LHCN-M2 (cell line): ENCODE measurements at regions not wholly inside any gene's neighbourhood (a gene's known extent, or its start where the extent isn't known, plus 50 kb on each side); places are given as distances from the start of the nearest gene placed in this dataset.

Experiments
- DNase-seq: peaks from one replicate; pipeline ENCODE4 v3.0.0-alpha.2; 2012; ENCODE audit warnings: low read depth

GRCh38 chr7:155202106-155202871 is 95.4 kb upstream of the INSIG1 start:
- no peak for DNase-seq

DNA sequence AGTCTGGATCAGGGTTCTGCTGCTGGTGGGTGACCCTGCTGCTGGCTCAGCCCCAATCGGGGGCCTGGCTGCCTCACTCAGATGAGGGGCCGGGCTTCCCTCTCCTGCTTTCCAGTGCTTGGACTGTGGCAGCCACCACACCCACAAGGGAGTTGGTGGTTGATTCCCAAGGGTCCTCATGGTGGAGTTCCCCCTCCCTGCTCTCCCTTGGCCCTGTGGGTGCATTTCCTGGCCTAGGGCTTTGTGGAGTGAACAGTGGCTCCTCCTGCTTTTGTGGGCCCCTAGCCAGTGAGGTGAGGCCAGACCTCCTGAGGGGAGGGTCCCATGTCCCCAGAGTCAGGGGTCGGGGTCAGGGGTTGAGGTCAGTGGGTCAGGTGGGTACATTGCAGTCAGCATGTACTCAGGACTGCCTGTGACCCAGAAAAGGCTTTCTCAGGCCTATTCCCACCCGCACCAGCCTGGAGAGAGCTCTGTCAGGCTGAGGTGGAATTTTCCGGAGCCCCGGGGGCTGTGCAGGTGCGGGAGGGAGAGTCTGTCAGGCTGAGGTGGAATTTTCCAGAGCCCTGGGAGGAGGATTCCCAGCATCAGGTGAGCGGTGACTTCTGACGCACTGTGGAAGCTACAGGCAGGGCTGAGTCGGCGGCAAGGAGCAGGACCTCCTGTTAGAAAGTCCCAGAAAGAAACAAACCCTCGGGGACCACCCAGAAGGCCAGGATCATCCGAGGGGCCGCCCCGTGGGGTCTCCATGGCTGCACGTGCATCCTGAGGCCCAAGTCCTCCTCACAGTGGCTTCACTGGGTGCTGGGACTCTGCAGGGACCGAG is 94.4 kb upstream of the INSIG1 start:
- DNase-seq: no peak

GRCh38 chr7:155203882-155204691 is 93.6 kb upstream of the INSIG1 start:
- no peak for DNase-seq

DNA sequence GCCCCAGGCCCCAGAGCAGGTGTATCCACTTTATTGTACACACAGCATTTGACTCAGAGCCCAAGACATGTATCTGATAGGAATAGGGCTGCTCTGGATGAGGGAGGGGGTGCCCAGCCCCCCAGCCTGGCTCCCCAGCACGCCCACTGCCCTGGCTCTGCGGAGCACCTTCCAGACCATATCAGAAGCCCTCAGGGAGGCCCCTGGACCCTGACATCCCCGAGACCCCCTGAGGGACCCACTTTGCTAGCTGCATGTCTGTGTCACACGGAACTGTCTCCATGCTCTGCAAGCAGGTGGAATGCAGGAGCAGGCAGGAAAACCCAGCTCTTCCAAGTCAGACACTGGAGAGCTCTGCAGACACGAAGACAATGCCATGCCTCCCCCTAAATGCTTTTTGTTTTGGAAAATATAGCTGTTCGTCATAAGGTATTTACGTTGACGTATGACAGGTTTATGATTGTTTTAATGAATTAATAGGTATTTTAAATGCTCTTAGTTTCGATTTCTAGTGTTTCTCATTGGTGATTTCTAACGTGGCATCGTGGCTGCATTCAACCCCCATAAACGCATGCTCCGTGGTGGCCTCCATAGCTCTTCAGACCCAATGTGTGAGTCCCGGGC is 92.8 kb upstream of the INSIG1 start:
- DNase-seq: no peak

- DNase-seq: peak; percentile 100
Measured at GRCh38 chr7:155205368-155206317, 92.0 kb upstream of the INSIG1 start.

- peak; percentile 78 for DNase-seq
Measured at GRCh38 chr7:155206318-155207020, 91.2 kb upstream of the INSIG1 start.

DNA sequence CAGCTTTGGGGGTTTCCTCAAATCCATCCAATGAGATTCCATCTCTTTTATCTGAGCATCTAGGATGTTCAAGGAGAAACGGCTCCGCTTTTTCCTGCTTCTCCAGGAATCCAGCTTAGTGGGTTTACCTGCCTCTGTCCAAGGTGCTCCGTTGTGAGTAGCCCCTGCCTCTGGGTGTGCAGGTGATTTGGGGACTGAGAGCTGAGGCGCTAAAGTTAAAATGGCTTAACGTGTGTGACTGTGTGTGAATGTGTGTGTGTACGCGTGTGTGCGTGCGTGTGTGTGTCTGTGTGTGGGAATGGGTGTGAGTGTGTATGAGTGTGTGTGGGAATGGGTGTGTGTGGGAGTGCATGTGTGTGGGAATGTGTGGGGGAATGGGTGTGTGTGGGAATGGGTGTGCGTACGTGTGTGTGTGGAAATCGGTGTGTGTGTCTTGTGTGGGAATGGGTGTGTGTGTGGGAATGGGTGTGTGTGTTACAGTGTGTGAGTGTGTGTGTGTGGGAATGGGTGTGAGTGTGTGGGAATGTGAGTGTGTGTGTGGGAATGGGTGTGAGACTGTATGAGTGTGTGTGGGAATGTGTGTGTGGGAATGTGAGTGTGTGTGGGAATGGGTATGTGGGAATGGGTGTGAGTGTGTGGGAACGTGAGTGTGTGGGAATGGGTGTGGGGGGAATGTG is 90.2 kb upstream of the INSIG1 start:
- DNase-seq: no peak

GRCh38 chr7:155208681-155209477 is 88.8 kb upstream of the INSIG1 start:
- DNase-seq: peak; percentile 73

GRCh38 chr7:155209478-155210319 is 88.0 kb upstream of the INSIG1 start:
- DNase-seq: no peak

- DNase-seq: no peak
Measured at GRCh38 chr7:155210356-155210755, 87.3 kb upstream of the INSIG1 start.

DNA sequence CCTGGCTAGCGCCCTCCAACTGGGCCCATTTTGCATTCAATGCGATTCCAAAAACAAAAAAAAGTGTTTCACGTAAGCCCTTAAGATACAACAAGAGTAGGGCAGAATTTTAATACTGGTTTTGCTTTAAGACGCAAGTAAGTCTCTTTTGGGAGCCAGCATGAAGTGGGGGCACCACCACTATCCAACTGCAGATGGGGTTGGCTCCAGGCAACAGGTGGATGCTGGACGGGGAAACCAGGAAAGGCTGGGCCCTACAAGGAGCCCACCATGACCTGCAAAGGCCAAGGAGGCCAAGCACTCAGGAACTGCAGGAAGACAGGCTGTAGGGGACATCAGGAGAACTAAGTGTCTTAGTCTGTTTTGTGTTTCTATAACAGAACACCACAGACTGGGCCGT is 86.5 kb upstream of the INSIG1 start:
- no peak for DNase-seq

- no peak for DNase-seq
Measured at GRCh38 chr7:155211761-155212160, 85.9 kb upstream of the INSIG1 start.

GRCh38 chr7:155212301-155213015 is 85.2 kb upstream of the INSIG1 start:
- no peak for DNase-seq

- peak; percentile 84 for DNase-seq
Measured at GRCh38 chr7:155213385-155213784, 84.3 kb upstream of the INSIG1 start.

GRCh38 chr7:155213955-155214740 is 83.5 kb upstream of the INSIG1 start:
- no peak for DNase-seq
